Glomerular endothelial cell (primary cell): ENCODE measurements at regions not wholly inside any gene's neighbourhood (a gene's known extent, or its start where the extent isn't known, plus 50 kb on each side); places are given as distances from the start of the nearest gene placed in this dataset.

Experiments used
- DNase-seq: peaks from one replicate; pipeline ENCODE4 v3.0.0-alpha.2; 2011; ENCODE audit warnings: low read depth, low spot score; ENCODE audit errors: extremely low read depth

GRCh38 chr4:79034544-79034943, 95.3 kb upstream of the PAQR3 start:
- DNase-seq, result no peak

- no peak for DNase-seq
Measured at GRCh38 chr4:79030973-79031372, 91.7 kb upstream of the PAQR3 start.

DNA sequence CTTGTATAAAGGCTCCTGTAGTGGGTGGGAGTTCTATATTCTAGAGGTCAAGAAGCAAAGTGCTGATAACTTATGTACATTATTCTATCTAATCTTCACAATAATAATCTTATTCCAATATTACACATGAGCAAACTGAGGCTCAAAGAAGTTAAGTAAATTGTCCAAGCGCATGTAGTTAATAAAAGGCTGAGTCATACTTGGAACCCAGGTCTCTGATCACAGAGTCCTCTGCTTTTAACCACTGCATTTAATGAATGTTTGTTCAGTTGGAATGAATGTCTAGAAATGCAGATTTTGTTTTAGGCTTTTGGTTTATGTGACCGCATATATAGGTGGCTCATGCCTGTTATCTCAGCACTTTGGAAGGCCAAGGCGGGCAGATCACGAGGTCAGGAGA, 88.4 kb upstream of the PAQR3 start:
- DNase-seq, result no peak

DNA sequence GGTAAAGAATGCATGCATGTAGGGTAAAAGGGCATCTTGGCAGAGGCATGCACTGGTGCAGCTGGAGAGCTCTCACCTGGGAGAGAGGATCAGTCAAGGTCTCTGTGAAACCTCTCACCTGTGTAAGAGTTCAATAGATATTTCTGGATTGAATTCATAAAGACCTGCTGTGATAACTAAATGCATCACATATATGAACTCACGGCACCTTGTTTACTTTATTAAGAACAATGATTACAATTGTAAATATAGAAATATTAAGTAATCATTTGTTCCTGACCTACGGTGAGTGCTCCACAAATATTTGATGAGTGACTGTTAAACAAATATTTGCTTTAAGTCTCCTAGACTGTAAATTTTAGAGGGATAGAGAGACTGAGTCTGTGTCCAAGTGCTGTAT, 85.9 kb upstream of the PAQR3 start:
- no peak for DNase-seq

- no peak for DNase-seq
Measured at GRCh38 chr4:79023799-79024770, 84.8 kb upstream of the PAQR3 start.

- DNase-seq, result no peak
Measured at GRCh38 chr4:79022529-79022928, 83.3 kb upstream of the PAQR3 start.

DNA sequence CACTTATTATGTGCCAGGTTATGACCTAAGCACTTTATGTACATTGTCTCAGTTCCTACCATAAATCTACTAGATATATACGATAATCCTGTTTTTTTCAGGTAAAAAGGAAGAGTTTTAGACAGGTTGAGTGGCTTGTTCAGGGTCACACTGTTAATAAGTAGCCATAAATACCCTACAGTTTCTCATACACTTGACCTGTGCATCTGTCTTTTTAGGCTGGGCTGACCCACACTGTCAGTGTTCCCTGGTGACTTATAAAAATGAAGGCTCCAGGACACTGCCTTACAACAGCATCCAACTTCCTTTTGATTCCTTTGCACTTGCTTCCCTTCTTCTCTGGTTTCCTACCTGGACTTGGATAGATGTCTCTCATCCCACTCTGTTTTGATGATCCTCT, 78.2 kb upstream of the PAQR3 start:
- no peak for DNase-seq

GRCh38 chr4:79016878-79017277, 77.6 kb upstream of the PAQR3 start:
- DNase-seq, result no peak

GRCh38 chr4:79015411-79015810, 76.2 kb upstream of the PAQR3 start:
- no peak for DNase-seq

- DNase-seq, result no peak
Measured at GRCh38 chr4:79014230-79014629, 75.0 kb upstream of the PAQR3 start.

DNA sequence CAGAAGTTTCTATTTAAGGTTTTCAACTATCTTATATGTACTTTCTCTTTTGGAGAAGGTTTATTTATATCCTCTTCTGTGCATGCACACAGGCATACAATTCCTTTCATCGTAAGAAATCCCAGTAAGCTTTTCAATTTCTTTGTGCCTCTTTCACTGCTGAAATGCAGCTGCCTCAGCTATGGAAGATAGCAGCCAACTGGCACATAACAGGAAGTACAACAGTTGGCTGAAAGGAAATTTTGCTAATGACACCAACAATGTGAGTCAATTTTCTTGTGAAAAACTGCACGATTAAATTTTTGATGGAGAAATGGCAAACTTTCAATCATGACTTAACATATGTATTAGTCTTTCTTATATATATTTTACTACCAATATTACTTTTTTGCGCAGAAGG, 74.5 kb upstream of the PAQR3 start:
- DNase-seq, result no peak

DNA sequence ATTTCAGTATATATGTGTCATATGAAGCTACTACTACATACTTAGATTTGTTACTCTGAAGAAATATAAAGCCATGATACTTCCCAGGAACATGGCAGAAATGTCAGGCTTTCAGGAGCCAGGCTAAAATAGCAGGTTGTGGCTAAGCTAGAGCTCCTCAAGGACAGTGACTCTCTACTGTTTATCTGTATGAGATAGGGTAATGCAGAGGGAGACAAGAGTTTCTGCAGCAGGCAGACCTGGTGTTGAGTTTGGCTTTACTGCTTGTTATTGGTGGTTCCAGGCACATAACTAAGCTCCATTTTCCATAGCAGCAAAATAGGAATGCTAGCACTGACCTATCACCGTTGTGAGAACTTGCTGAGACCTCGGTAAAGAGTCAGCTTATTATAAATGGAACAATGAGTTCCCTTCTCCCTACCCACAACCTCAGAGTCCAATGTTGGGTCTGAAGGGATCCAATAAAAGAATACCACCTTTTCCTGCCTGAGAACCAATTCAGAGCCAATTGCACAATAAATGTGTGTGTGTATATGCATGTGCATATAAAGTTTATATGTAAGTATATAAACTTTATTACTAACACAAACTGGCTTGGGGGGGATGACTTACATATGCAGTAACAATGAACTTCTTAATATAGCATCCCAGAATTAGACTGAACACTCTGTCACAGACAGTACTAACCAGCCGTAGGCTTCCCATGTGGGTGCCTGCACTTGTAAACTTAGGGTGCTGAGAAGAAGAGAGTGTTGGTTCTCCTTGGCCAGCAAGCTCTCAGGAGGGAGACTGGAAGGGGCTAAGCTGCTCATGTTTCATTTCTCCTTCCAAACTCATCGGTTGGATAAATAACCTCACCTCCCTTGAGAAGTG, 51.9 kb upstream of the PAQR3 start:
- DNase-seq, result no peak

- DNase-seq, result no peak
Measured at GRCh38 chr4:78989697-78990270, 50.5 kb upstream of the PAQR3 start.
